Smooth muscle cell (in vitro differentiated cells): ENCODE measurements at regions not wholly inside any gene's neighbourhood (a gene's known extent, or its start where the extent isn't known, plus 50 kb on each side); places are given as distances from the start of the nearest gene placed in this dataset.

Experiments
- DNase-seq: peaks from one replicate; lab custom pipeline; 2025; ENCODE audit not compliant: unreplicated experiment; lab: John Stamatoyannopoulos, UW
- H2AFZ ChIP-seq: fragments of 200-600 bp; sonication (generic); 2 replicates; pipeline ENCODE4 v1.6.0; 2016; ENCODE audit warnings: antibody characterized with exemption, low read depth, mild to moderate bottlenecking
- H3F3A ChIP-seq: fragments of 200-600 bp; sonication (generic); 2 replicates; pipeline ENCODE4 v1.6.0; 2017; ENCODE audit warnings: antibody characterized with exemption, low read depth
- H3K27ac ChIP-seq: fragments of 200-600 bp; sonication (generic); 2 replicates; pipeline ENCODE4 v1.5.1; 2016; ENCODE audit warnings: low read depth, mild to moderate bottlenecking
- H3K27me3 ChIP-seq: fragments of 200-600 bp; sonication (generic); 2 replicates; pipeline ENCODE4 v1.6.1; 2016; ENCODE audit warnings: low read depth, mild to moderate bottlenecking
- H3K36me3 ChIP-seq: fragments of 200-600 bp; sonication (generic); 2 replicates; pipeline ENCODE4 v1.5.1; 2016; ENCODE audit warnings: low read depth
- H3K4me1 ChIP-seq: fragments of 200-600 bp; sonication (generic); 2 replicates; pipeline ENCODE4 v1.5.1; 2016; ENCODE audit warnings: low read depth
- H3K4me2 ChIP-seq: fragments of 200-600 bp; sonication (generic); 2 replicates; pipeline ENCODE4 v1.6.0; 2016; ENCODE audit warnings: mild to moderate bottlenecking
- H3K4me3 ChIP-seq: fragments of 200-600 bp; sonication (generic); 2 replicates; pipeline ENCODE4 v1.5.1; 2016; ENCODE audit warnings: mild to moderate bottlenecking
- H3K79me2 ChIP-seq: fragments of 200-600 bp; sonication (generic); 2 replicates; pipeline ENCODE4 v1.6.0; 2016; ENCODE audit warnings: low read depth, mild to moderate bottlenecking
- H3K9ac ChIP-seq: fragments of 200-600 bp; sonication (generic); 2 replicates; pipeline ENCODE4 v1.6.0; 2016; ENCODE audit warnings: low read depth
- H3K9me3 ChIP-seq: fragments of 200-600 bp; sonication (generic); replicated peaks from 2 replicates; pipeline ENCODE4 v1.5.1; 2016; ENCODE audit warnings: low read depth
- H4K20me1 ChIP-seq: fragments of 200-600 bp; sonication (generic); 2 replicates; pipeline ENCODE4 v1.6.0; 2016; ENCODE audit warnings: low read depth
- WGBS: methylation state at CpG from one replicate; pipeline ENCODE4 v1.1.7; 2016; ENCODE audit warnings: low lambda C conversion rate; 5-methylcytosine and 5-hydroxymethylcytosine counted together
- TF ChIP-seq, protein P1 (sequence below): fragments of 200-600 bp; sonication (generic); IDR thresholded peaks from 2 replicates; pipeline ENCODE4 v1.5.1; 2017; ENCODE audit warnings: borderline replicate concordance, mild to moderate bottlenecking, antibody characterized with exemption; ENCODE audit not compliant: insufficient read depth, poor library complexity, severe bottlenecking

DNA sequence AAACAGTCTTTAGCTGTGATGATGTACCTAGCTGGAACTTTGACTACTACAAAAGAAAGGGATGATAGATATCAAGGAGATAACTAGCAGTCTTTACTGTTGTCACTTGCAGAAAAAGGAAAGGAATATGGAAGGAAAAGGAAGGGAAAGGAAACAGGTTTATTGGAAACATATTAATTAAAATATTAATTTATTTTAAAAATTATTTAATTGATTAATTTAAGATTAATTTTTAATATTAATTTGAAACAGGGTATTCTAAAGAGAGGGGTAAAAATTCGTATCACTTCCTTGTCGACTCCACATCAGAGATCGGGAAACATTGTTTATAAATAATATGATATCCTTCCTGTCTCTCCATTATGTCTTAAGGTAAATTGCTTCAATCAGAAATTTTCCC is 186.5 kb upstream of the IL15 start:
- H2AFZ ChIP-seq: no peak overlapping the region
- no peak overlapping the region for H3K4me2 ChIP-seq
- no peak overlapping the region for H3K9ac ChIP-seq
- H3F3A ChIP-seq: no peaks in the 10 kb centered on the region
- no peaks in the 10 kb centered on the region for H3K4me1 ChIP-seq
- no peaks in the 10 kb centered on the region for H3K36me3 ChIP-seq
- H3K79me2 ChIP-seq: no peaks in the 10 kb centered on the region
- no peaks in the 10 kb centered on the region for H3K27me3 ChIP-seq
- no peak for DNase-seq
- H4K20me1 ChIP-seq: no peaks in the 10 kb centered on the region
- TF ChIP-seq, protein P1, sequence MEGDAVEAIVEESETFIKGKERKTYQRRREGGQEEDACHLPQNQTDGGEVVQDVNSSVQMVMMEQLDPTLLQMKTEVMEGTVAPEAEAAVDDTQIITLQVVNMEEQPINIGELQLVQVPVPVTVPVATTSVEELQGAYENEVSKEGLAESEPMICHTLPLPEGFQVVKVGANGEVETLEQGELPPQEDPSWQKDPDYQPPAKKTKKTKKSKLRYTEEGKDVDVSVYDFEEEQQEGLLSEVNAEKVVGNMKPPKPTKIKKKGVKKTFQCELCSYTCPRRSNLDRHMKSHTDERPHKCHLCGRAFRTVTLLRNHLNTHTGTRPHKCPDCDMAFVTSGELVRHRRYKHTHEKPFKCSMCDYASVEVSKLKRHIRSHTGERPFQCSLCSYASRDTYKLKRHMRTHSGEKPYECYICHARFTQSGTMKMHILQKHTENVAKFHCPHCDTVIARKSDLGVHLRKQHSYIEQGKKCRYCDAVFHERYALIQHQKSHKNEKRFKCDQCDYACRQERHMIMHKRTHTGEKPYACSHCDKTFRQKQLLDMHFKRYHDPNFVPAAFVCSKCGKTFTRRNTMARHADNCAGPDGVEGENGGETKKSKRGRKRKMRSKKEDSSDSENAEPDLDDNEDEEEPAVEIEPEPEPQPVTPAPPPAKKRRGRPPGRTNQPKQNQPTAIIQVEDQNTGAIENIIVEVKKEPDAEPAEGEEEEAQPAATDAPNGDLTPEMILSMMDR: no peak
- 81% methylated on average over 3 of the region's 3 CpGs for WGBS
- no peaks in the 10 kb centered on the region for H3K9me3 ChIP-seq
- H3K4me3 ChIP-seq: no peak overlapping the region
- no peak overlapping the region for H3K27ac ChIP-seq

DNA sequence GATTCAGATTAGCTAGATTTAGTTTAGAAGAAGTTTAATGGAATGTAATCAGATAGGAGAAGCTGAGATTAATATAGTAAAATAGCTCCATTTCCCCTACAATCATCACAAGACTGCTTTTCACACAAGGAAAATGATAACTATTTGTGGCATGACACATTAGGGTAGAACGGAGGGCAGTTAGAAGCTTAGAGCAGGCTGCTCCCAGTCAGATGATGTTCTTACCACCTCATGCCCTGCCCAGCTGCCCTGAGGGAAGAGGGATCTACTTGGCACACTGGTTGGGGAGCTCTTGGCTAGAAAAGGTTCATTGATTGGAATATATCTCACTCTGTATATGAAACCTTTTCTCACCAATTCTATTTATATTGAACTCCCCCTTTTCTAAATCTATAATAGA is 180.7 kb upstream of the IL15 start:
- H3K79me2 ChIP-seq: no peaks in the 10 kb centered on the region
- H3K9me3 ChIP-seq: no peaks in the 10 kb centered on the region
- WGBS: 76% methylated on average over 1 of the region's 1 CpG
- H3K4me1 ChIP-seq: no peaks in the 10 kb centered on the region
- no peak overlapping the region for H3K27ac ChIP-seq
- no peak overlapping the region for H3K4me2 ChIP-seq
- no peaks in the 10 kb centered on the region for H3F3A ChIP-seq
- H4K20me1 ChIP-seq: no peaks in the 10 kb centered on the region
- H2AFZ ChIP-seq: no peak overlapping the region
- H3K4me3 ChIP-seq: no peak overlapping the region
- TF ChIP-seq, protein P1: no peak
- no peak for DNase-seq
- no peaks in the 10 kb centered on the region for H3K27me3 ChIP-seq
- H3K9ac ChIP-seq: no peak overlapping the region
- no peaks in the 10 kb centered on the region for H3K36me3 ChIP-seq

DNA sequence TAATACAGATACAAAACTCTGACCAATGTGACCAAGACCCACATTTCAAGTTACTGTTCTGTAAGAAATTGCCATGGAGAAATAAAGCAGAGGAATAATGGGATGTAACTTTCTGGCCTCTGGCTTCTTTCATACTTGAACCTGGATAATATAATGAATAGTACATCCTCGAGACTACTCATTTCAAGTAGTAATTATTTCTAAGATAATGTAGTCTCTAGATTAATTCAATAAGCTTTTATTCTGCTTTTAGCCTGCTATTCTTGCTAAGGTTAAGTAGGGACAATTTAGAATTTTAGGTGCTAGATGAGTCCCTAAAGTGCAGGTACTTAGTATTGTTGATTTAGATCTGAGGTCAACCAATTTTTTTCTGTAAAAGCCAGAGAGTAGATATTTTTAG is 178.7 kb upstream of the IL15 start:
- no peak overlapping the region for H2AFZ ChIP-seq
- TF ChIP-seq, protein P1: no peak
- no peak overlapping the region for H3K4me3 ChIP-seq
- no peaks in the 10 kb centered on the region for H3K79me2 ChIP-seq
- H3K27ac ChIP-seq: no peak overlapping the region
- DNase-seq: no peak
- H3K4me1 ChIP-seq: no peaks in the 10 kb centered on the region
- no peaks in the 10 kb centered on the region for H3K9me3 ChIP-seq
- H4K20me1 ChIP-seq: no peaks in the 10 kb centered on the region
- H3K4me2 ChIP-seq: no peak overlapping the region
- H3K36me3 ChIP-seq: no peaks in the 10 kb centered on the region
- no peaks in the 10 kb centered on the region for H3F3A ChIP-seq
- WGBS: 82% methylated on average over 1 of the region's 1 CpG
- no peaks in the 10 kb centered on the region for H3K27me3 ChIP-seq
- no peak overlapping the region for H3K9ac ChIP-seq

DNA sequence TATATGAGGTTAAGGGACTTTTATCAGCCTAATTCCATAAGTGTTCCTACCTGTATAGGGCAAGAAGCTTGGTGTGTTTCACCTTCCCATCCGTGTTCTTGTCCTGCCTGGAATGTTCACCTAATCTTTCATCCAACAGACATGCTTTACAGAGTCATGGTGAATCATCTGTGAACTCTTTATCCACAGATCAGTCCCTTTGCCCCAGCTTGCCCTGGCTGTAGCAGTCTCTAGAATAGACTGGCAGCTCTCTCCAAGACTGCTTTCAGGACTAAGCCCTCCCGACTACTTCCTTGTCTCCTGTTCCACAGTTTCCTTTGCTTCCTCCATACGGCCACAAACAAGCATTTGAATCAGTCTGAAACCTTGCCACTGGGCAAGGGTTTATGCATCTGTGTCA is 177.9 kb upstream of the IL15 start:
- DNase-seq: no peak
- H3K9ac ChIP-seq: no peak overlapping the region
- no peaks in the 10 kb centered on the region for H3K4me1 ChIP-seq
- no peaks in the 10 kb centered on the region for H4K20me1 ChIP-seq
- no peak overlapping the region for H3K27ac ChIP-seq
- WGBS: 68% methylated on average over 3 of the region's 3 CpGs
- no peak overlapping the region for H3K4me3 ChIP-seq
- H3K36me3 ChIP-seq: no peaks in the 10 kb centered on the region
- H3K4me2 ChIP-seq: no peak overlapping the region
- TF ChIP-seq, protein P1: no peak
- H3K9me3 ChIP-seq: no peaks in the 10 kb centered on the region
- no peaks in the 10 kb centered on the region for H3F3A ChIP-seq
- no peaks in the 10 kb centered on the region for H3K27me3 ChIP-seq
- H3K79me2 ChIP-seq: no peaks in the 10 kb centered on the region
- no peak overlapping the region for H2AFZ ChIP-seq
